ENCODE measurements at regions not wholly inside any gene's neighbourhood (a gene's known extent, or its start where the extent isn't known, plus 50 kb on each side); places are given as distances from the start of the nearest gene placed in this dataset.

GRCh38 chr17:13863436-13863835 is 205.9 kb upstream of the COX10 start (continued):
- no peak for TF ChIP-seq CHD7 (IDR thresholded peaks at IDR 0.05; ENCODE audit: insufficient replicate concordance, low read length)
- TF ChIP-seq NANOG (IDR thresholded peaks at IDR 0.05; ENCODE audit: insufficient read depth, low read depth, low read length, poor library complexity, severe bottlenecking): no peak
- no peak for TF ChIP-seq TCF12 (IDR thresholded peaks at IDR 0.05; ENCODE audit: low read depth, low read length)
- TF ChIP-seq RAD21 (IDR thresholded peaks at IDR 0.05 in 1 of 2, conservative IDR thresholded peaks at IDR 0.05 in 1 of 2; ENCODE audit: low read depth in 2 of 2, low read length in 2 of 2): no peak
- no peak for TF ChIP-seq GTF2F1 (IDR thresholded peaks at IDR 0.05; ENCODE audit: borderline replicate concordance, low read depth, low read length)
- TF ChIP-seq SP4 (IDR thresholded peaks at IDR 0.05; ENCODE audit: low read length): no peak

All from H1 (cell line).